Vagina (tissue), 2 donors: ENCODE measurements at regions not wholly inside any gene's neighbourhood (a gene's known extent, or its start where the extent isn't known, plus 50 kb on each side); places are given as distances from the start of the nearest gene placed in this dataset.

Experiments used
- DNase-seq, 2 donors: peaks; one replicate each; pipeline ENCODE4 v3.0.0-alpha.2; 2017; ENCODE audit errors: extremely low spot score in 2 of 2
- H3K27ac ChIP-seq: fragments of 200-600 bp; sonication (generic); one replicate; pipeline ENCODE4 v1.5.1; 2019
- H3K27me3 ChIP-seq: fragments of 200-600 bp; sonication (generic); one replicate; pipeline ENCODE4 v1.5.1; 2019
- H3K36me3 ChIP-seq, 2 donors: fragments of 200-600 bp; sonication (generic); one replicate each; pipeline ENCODE4 v1.5.1; 2017 to 2019
- H3K4me1 ChIP-seq: fragments of 200-600 bp; sonication (generic); one replicate; pipeline ENCODE4 v1.5.1; 2019
- H3K4me3 ChIP-seq, 2 donors: fragments of 200-600 bp; sonication (generic); 1 replicate in 1 of 2; 2 replicates in 1 of 2; pipeline ENCODE4 v1.5.1; 2016 to 2019
- H3K9me3 ChIP-seq: fragments of 200-600 bp; sonication (generic); one replicate; pipeline ENCODE4 v1.5.1; 2019
- POLR2A ChIP-seq, 2 donors: fragments of 450-650 bp; IDR thresholded peaks; one replicate each; pipeline ENCODE4 v1.6.1; 2017; ENCODE audit warnings: antibody characterized with exemption in 2 of 2, mild to moderate bottlenecking in 2 of 2, moderate library complexity in 2 of 2
- POLR2AphosphoS5 ChIP-seq, 2 donors: sonication (generic); formaldehyde crosslinking; IDR thresholded peaks; one replicate each; pipeline ENCODE4 v1.9.0; 2017; ENCODE audit warnings: antibody characterized with exemption in 2 of 2, mild to moderate bottlenecking in 2 of 2, low read depth in 1 of 2; ENCODE audit not compliant: insufficient read depth in 1 of 2
- intact Hi-C: fragments of 100-400 bp; cut with DNase I; formaldehyde crosslinking; loops from one replicate; pipeline ENCODE4 v1.15.1; 2023
- TF ChIP-seq, protein P1 (sequence below), 3 experiments: fragments of 450-650 bp in 2 of 3; fragments of 200-600 bp in 1 of 3; sonication (generic) in 1 of 3; IDR thresholded peaks; one replicate each; pipeline ENCODE4 v1.5.1; 2017 to 2019; ENCODE audit warnings: antibody characterized with exemption in 3 of 3, mild to moderate bottlenecking in 2 of 3, moderate library complexity in 2 of 3

DNA sequence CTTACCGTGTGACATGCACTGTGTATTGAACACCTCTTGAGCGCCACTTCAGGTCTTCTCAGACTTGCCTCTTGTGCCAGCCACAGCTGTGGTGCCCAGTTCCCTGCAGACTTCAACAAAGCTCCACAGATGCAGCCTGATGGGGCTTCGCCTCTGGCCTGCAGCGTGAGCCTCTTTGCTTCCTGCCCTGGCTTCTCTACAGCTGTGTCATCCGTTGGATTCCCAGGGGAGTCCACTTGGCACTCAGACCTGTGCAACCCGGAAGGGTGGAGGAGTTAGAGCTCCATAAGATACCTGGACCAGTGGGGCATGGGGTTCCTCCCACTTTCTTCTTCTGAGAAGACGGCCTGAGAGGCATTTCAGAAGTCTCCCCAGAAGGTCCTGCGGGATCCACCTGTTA lies 57.7 kb upstream of the BNIP2 start:
- Histone ChIP-seq H3K4me3 (no peak overlapping the region), H3K27ac (no peak overlapping the region), H3K36me3 (no peaks in the 10 kb centered on the region), H3K9me3 (no peaks in the 10 kb centered on the region), H3K27me3 (no peaks in the 10 kb centered on the region), H3K4me1 (no peaks in the 10 kb centered on the region)
- TF ChIP-seq POLR2AphosphoS5 (IDR thresholded peaks at IDR 0.05; ENCODE audit: insufficient read depth in 1 of 2, low read depth in 1 of 2) (no peak), POLR2A (IDR thresholded peaks at IDR 0.05) (no peak)
- TF ChIP-seq, protein P1, sequence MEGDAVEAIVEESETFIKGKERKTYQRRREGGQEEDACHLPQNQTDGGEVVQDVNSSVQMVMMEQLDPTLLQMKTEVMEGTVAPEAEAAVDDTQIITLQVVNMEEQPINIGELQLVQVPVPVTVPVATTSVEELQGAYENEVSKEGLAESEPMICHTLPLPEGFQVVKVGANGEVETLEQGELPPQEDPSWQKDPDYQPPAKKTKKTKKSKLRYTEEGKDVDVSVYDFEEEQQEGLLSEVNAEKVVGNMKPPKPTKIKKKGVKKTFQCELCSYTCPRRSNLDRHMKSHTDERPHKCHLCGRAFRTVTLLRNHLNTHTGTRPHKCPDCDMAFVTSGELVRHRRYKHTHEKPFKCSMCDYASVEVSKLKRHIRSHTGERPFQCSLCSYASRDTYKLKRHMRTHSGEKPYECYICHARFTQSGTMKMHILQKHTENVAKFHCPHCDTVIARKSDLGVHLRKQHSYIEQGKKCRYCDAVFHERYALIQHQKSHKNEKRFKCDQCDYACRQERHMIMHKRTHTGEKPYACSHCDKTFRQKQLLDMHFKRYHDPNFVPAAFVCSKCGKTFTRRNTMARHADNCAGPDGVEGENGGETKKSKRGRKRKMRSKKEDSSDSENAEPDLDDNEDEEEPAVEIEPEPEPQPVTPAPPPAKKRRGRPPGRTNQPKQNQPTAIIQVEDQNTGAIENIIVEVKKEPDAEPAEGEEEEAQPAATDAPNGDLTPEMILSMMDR (IDR thresholded peaks at IDR 0.05) = no peak
- DNase-seq = no peak
- intact Hi-C loops = no loop called here

DNA sequence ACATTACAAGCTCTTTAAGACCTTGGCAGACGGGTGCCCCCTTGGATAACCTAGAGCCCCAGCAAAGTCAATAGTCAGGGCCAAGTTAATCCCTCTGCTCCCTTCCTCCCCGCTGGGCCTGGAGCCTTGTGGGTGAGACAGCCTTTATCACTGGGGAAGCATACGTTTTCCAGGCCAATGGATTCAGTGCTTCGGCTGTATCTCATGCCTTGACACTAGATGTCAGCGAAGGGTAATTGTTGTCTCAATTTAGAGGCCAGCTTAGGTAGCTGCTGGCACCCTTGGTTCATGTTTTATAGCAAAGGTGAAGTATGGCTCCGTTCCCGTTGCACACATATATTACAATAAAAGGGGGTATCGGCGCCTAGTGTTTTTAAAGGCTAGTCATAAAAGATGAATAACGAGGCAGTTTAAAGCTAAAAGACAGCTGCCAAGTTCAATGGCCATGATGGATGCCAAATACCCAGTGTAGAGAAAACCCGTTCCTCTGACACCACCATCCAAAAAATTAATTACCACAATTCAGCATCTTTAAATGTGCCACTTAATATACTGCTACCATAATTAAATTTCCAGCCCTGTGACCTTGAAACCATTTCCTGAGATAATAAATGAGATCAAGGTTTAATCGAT lies 52.3 kb upstream of the BNIP2 start:
- Histone ChIP-seq H3K4me1 (no peaks in the 10 kb centered on the region), H3K36me3 (no peaks in the 10 kb centered on the region), H3K27me3 (no peaks in the 10 kb centered on the region), H3K9me3 (no peaks in the 10 kb centered on the region), H3K4me3 (no peak overlapping the region), H3K27ac (no peak overlapping the region)
- no peak for TF ChIP-seq POLR2A (IDR thresholded peaks at IDR 0.05)
- TF ChIP-seq, protein P1 (IDR thresholded peaks at IDR 0.05) = no peak
- no peak for TF ChIP-seq POLR2AphosphoS5 (IDR thresholded peaks at IDR 0.05; ENCODE audit: insufficient read depth in 1 of 2, low read depth in 1 of 2)
- intact Hi-C loops = no loop called here
- DNase-seq = no peak

DNA sequence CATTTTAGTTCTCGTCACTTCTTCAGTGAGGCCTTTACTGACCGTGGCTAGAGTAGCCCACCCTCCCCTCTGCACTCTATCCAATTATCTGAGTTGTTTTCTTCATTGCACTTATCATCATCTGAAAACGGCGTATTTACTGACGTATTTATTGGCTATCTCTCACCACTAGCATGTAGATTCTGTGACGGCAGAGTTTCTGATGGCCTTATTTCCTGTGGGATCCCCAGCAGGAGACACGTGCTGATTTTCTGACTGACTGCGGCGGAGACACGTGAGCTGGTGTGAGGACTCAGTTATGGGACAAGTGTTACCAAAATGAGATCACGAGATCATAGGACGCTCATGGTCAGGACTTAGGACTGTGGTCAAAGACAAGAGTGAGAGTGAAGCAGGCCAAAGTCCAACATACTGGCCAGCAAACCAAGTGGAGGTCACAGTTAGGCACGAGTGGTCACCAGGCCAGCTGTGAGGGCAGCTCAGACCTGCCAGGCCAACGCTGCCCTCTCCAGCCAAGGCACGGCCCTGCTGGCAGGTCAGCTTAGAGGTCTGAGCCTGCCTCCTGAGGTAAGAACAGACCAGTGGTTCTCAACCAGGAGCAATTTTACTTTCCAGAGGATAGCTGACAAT lies 50.6 kb upstream of the BNIP2 start:
- intact Hi-C loops = no loop called here
- DNase-seq = no peak
- no peak overlapping the region for H3K4me3 ChIP-seq
- H3K36me3 ChIP-seq = no peaks in the 10 kb centered on the region
- no peak overlapping the region for H3K27ac ChIP-seq
- no peaks in the 10 kb centered on the region for H3K4me1 ChIP-seq
- no peak for TF ChIP-seq POLR2A (IDR thresholded peaks at IDR 0.05)
- no peak for TF ChIP-seq POLR2AphosphoS5 (IDR thresholded peaks at IDR 0.05; ENCODE audit: insufficient read depth in 1 of 2, low read depth in 1 of 2)
- TF ChIP-seq, protein P1 (IDR thresholded peaks at IDR 0.05) = no peak
- H3K27me3 ChIP-seq = no peaks in the 10 kb centered on the region
- no peaks in the 10 kb centered on the region for H3K9me3 ChIP-seq
